Osteoblast (primary cell): ENCODE measurements at regions not wholly inside any gene's neighbourhood (a gene's known extent, or its start where the extent isn't known, plus 50 kb on each side); places are given as distances from the start of the nearest gene placed in this dataset.
A peak's percentile ranks its signal among the peaks of the same experiment; 100 is the strongest.

Experiments used
- DNase-seq: peaks from one replicate; pipeline ENCODE4 v3.0.0; 2011; ENCODE audit warnings: low spot score, mixed read lengths; ENCODE audit not compliant: insufficient read length; ENCODE audit errors: missing footprints
- H2AFZ ChIP-seq: 2 replicates; pipeline ENCODE4 v1.6.0; 2011; ENCODE audit warnings: mild to moderate bottlenecking, low read length
- H3K27ac ChIP-seq: 2 replicates; pipeline ENCODE4 v1.5.1; 2011; ENCODE audit warnings: mild to moderate bottlenecking, low read depth, low read length, moderate library complexity
- H3K27me3 ChIP-seq: 2 replicates; pipeline ENCODE4 v1.6.0; 2012; ENCODE audit warnings: mild to moderate bottlenecking, control low read depth, inconsistent platforms, low read length, moderate library complexity; ENCODE audit not compliant: insufficient read depth
- H3K36me3 ChIP-seq: 2 replicates; pipeline ENCODE4 v1.5.1; 2011; ENCODE audit warnings: mild to moderate bottlenecking, low read length, control low read depth, moderate library complexity; ENCODE audit not compliant: insufficient read depth
- H3K4me1 ChIP-seq: 2 replicates; pipeline ENCODE4 v1.5.1; 2011; ENCODE audit warnings: mild to moderate bottlenecking, low read length, control low read depth, moderate library complexity; ENCODE audit not compliant: insufficient read depth
- H3K4me2 ChIP-seq: 2 replicates; pipeline ENCODE4 v1.6.0; 2011; ENCODE audit warnings: mild to moderate bottlenecking, low read length; ENCODE audit not compliant: insufficient read depth
- H3K4me3 ChIP-seq: fragments of 200-600 bp; sonication (generic); 3 replicates; pipeline ENCODE4 v1.5.1; 2012; ENCODE audit warnings: mild to moderate bottlenecking, low read length, inconsistent platforms; ENCODE audit not compliant: insufficient read depth
- H3K79me2 ChIP-seq: 2 replicates; pipeline ENCODE4 v1.6.0; 2012; ENCODE audit warnings: mild to moderate bottlenecking, low read length, control low read depth, inconsistent platforms; ENCODE audit not compliant: insufficient read depth
- H3K9me3 ChIP-seq: 2 replicates; pipeline ENCODE4 v1.5.1; 2011; ENCODE audit warnings: low read depth, low read length, control low read depth
- H4K20me1 ChIP-seq: 2 replicates; pipeline ENCODE4 v1.6.0; 2012; ENCODE audit warnings: mild to moderate bottlenecking, low read length, control low read depth; ENCODE audit not compliant: insufficient read depth
- CTCF ChIP-seq: IDR thresholded peaks from 2 replicates; pipeline ENCODE4 v1.5.1; 2011; ENCODE audit warnings: mild to moderate bottlenecking, low read depth, low read length, moderate library complexity; ENCODE audit errors: extremely low read depth

GRCh38 chrX:3968749-3969148 is 255.3 kb upstream of the PRKX start:
- no peak for TF ChIP-seq CTCF
- Histone ChIP-seq H2AFZ (no peak overlapping the region), H3K27ac (no peak overlapping the region), H3K4me1 (no peaks in the 10 kb centered on the region), H3K36me3 (no peaks in the 10 kb centered on the region), H3K9me3 (no peaks in the 10 kb centered on the region), H3K4me2 (no peak overlapping the region), H3K27me3 (no peaks in the 10 kb centered on the region), H3K4me3 (no peak overlapping the region), H4K20me1 (no peaks in the 10 kb centered on the region), H3K79me2 (no peaks in the 10 kb centered on the region)
- no peak for DNase-seq

GRCh38 chrX:3963980-3964379 is 250.5 kb upstream of the PRKX start:
- Histone ChIP-seq H3K4me3 (no peak overlapping the region), H3K4me2 (no peak overlapping the region), H3K79me2 (no peaks in the 10 kb centered on the region), H2AFZ (no peak overlapping the region), H3K4me1 (no peaks in the 10 kb centered on the region), H3K9me3 (no peaks in the 10 kb centered on the region), H3K36me3 (no peaks in the 10 kb centered on the region), H3K27me3 (no peaks in the 10 kb centered on the region), H4K20me1 (no peaks in the 10 kb centered on the region), H3K27ac (no peak overlapping the region)
- no peak for DNase-seq
- no peak for TF ChIP-seq CTCF

- Histone ChIP-seq H3K4me3 (no peak overlapping the region), H3K27me3 (no peaks in the 10 kb centered on the region), H2AFZ (peak overlapping the region; percentile 16), H4K20me1 (no peaks in the 10 kb centered on the region), H3K27ac (no peak overlapping the region), H3K79me2 (no peaks in the 10 kb centered on the region), H3K4me2 (peak overlapping the region; percentile 27), H3K4me1 (no peaks in the 10 kb centered on the region), H3K9me3 (no peaks in the 10 kb centered on the region), H3K36me3 (no peaks in the 10 kb centered on the region)
- TF ChIP-seq CTCF: peak; percentile 70
- no peak for DNase-seq
These were observed 249.3 kb upstream of the PRKX start for GRCh38 chrX:3962511-3963311.

- no peak for DNase-seq
- Histone ChIP-seq H3K9me3 (no peaks in the 10 kb centered on the region), H2AFZ (no peak overlapping the region), H3K27me3 (no peaks in the 10 kb centered on the region), H3K4me3 (no peak overlapping the region), H3K27ac (no peak overlapping the region), H3K4me2 (no peak overlapping the region), H3K36me3 (no peaks in the 10 kb centered on the region), H4K20me1 (no peaks in the 10 kb centered on the region), H3K4me1 (no peaks in the 10 kb centered on the region), H3K79me2 (no peaks in the 10 kb centered on the region)
- TF ChIP-seq CTCF: no peak
These were observed 247.5 kb upstream of the PRKX start for GRCh38 chrX:3960952-3961351.
